NCI-H460 (cell line): ENCODE measurements at regions not wholly inside any gene's neighbourhood (a gene's known extent, or its start where the extent isn't known, plus 50 kb on each side); places are given as distances from the start of the nearest gene placed in this dataset.
"Not testable (repeated sequence)": the region's sequence is repeated elsewhere in the genome, so short reads cannot be mapped to it uniquely, and the experiment has no call there.

Experiments
- DNase-seq: peaks from one replicate; pipeline ENCODE4 v3.0.0-alpha.2; 2016; ENCODE audit warnings: low read depth; ENCODE audit errors: extremely low read depth

DNA sequence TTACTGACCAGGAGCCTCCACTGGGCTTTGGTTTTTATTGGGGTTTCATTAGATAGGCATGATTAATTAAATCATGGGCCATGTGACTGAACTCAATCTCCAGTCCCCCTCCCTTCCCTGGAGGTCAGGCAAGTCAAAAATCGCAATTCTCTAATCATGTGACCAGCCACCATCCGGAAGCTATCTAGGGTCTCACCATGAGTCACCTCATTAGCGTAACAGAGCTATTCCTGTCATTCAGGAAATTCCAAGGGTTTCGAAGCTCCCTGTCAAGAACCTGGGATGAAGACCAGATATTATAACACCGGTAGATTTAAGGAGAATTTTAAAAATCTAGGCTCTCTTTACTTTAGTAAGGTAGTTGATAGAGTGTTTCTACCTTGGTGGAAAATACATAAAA, 180.3 kb upstream of the TCF4 start:
- DNase-seq = no peak

DNA sequence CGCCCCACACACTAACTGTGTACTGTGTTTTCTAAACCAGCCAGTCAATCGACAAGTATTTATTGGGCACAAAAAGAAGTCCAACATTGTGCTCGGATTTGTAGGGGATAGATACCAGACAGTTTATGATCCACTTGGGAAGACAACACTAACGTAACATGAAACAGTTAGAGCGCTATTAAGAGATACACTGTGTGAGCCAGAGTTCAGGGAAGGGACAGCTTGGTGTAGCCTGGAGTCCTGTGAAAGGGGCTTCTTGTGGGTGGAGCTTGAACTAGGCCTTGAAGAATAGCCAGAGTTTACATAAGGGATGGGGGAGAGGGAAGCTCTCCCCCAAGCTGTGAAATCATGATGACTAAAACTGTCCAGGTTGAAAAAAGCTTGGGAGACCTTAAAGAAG, 176.4 kb upstream of the TCF4 start:
- DNase-seq = no peak

- DNase-seq = no peak
These were observed 175.8 kb upstream of the TCF4 start for GRCh38 chr18:55763805-55764204.

DNA sequence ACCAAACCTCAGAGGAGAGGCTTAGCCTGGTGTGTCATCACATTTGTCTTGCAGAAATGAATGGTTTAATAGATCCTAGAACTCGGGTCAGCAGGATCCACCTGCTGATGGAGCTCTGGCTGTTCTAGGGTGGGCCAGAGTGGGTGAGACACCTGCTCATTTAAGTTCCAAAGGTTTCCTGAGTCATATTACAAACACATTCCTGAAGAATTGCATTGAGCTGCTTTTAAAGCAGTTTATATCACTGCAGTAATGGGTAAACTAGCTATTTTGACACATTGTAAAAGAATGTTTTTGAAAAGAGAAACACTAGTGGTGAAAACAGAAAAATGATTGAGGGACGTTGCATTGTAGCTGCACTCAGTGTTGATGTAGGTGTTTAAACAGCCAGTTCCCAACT, 175.3 kb upstream of the TCF4 start:
- no peak for DNase-seq

GRCh38 chr18:55762424-55762823, 174.4 kb upstream of the TCF4 start:
- DNase-seq = no peak

GRCh38 chr18:55753643-55754263, 165.8 kb upstream of the TCF4 start:
- DNase-seq = no peak

- no peak for DNase-seq
These were observed 163.5 kb upstream of the TCF4 start for GRCh38 chr18:55751476-55751875.

DNA sequence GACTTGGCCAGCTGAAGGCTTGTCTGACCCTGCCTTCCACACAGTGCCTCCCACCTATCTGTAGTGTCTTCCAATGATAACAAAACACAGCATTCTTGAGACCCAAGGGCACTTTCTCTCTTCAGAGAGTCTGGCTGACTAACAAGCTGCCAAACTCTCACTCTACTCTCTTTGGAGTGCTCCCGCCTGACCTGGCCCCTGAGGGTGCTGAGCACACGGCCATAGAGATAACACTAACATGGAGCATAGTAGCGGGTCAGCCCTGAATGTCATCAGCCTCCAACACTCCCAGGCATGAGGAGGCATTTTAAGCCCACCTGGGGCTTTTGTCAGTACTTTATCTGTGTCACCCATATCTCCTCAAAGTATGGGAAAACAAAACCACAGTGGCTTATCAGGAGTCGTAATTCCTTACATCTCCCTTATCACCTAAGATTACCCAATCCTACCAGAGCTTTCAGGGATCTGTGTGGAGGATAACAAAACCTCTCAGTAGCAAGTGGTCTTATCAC, 160.3 kb upstream of the TCF4 start:
- no peak for DNase-seq

DNA sequence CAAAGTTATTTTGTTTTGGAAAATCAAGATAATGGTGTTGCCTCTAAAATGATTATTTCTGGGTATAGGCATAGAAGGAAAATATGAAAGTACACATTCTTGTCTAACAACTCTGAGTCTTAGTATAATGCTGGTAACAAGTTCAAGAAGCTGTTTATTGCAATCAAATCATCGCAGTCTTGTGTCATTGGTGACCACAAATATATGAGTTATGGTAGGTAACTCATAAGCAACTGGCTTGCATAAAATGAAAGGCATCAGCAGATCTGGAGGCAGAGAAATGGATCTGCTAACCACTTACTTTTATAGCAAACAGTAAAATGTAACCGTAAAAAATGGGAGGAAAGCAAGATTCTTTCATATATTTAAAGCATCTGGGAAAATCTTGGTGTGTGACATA, 156.2 kb upstream of the TCF4 start:
- no peak for DNase-seq

DNA sequence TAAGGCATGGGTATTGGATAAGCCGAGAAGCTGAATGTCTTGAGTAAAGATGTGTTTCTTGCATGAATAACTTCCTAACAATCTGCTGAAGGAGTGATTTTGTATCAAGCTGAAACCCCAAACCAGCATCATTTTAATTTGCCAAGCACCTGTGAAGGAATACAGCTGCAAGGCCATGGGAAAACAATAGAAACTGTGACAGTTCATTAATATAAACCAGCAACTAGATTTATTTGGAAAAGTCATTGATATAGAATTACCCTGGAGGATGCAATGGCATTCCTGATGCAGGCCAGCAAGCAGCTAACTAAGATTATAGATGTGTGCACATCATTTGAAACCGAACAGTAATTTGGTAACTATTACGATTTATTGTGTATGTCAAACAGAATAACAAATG, 155.7 kb upstream of the TCF4 start:
- no peak for DNase-seq

- no peak for DNase-seq
These were observed 155.1 kb upstream of the TCF4 start for GRCh38 chr18:55743133-55743532.

GRCh38 chr18:55739488-55739887, 151.5 kb upstream of the TCF4 start:
- no peak for DNase-seq

- no peak for DNase-seq
These were observed 150.6 kb upstream of the TCF4 start for GRCh38 chr18:55738483-55739114.

DNA sequence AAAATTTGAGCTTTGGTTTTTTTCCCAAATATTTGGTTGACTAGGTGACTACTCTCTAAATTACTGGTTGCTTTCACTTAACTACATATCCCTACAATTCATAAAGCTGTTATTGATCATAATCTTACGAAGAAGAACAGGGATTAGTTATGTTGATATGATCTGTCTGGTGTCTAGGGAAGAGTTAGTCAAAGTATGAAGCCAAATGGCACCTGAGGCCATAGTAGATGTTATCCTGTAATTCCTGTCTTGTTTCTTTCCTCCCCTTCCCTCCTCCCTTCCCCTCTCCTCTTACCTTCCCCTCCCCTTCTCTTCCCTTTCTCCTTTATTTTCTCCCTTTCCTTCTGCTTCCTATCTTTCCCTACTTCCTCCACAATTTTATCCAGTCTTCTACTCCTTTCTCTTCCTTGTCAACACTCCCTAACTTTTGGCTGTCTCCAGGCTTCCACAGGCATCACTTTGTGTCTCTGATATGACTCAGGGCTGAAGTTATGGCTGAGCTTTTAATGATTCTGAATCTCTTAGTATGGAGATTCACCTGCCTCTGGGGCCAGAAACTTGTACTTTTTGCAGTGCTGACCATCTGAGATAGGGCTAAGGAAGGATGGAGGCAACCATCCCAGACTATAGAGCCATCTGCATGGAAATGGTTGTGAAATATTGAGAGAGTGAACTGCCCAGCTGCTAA, 149.9 kb upstream of the TCF4 start:
- no peak for DNase-seq

- no peak for DNase-seq
These were observed 149.3 kb upstream of the TCF4 start for GRCh38 chr18:55737266-55737665.

GRCh38 chr18:55735969-55736368, 148.0 kb upstream of the TCF4 start:
- DNase-seq = no peak

GRCh38 chr18:55735199-55735855, 147.3 kb upstream of the TCF4 start:
- DNase-seq = no peak

DNA sequence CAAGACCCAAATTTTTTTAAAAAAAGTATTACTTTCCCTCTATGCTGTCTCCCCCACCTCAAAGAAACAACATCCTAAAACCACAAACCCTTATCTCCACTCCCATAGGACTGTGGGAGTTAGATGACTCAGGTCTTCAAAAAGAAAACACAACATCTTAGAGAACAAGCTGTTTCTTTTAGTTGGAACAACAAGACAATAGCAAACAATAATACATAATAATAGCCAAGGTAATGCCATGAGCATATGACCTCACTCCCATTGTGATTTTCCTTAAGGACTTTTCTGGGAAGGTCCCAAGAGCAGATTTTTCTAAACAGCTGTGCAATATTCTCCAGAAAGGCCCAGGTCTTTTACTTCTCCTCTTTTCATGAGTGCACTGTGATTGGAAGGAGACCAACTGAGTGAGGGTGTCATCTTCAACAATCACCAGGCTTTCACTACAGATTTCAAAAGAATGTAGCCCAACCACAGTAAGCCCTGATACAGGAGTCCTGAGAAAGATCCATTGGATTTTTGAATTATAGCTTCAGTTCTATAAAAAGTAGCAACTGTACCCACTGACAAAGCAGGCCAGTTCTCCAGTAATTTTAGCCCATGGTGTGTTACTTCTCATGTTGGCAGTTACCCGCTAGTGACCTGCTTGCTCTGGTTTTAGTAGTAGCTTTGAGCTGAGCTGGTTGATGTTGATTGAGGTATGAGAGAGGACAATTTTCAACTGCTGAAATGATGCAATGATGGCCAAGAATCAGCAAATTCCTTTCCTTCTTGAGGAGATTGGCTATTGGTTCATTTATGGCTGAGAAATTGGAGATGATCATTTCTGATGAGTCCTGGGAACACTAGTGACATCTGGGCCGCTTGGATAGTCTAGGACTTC, 144.5 kb upstream of the TCF4 start:
- no peak for DNase-seq

GRCh38 chr18:55731594-55732042, 143.6 kb upstream of the TCF4 start:
- DNase-seq = no peak

DNA sequence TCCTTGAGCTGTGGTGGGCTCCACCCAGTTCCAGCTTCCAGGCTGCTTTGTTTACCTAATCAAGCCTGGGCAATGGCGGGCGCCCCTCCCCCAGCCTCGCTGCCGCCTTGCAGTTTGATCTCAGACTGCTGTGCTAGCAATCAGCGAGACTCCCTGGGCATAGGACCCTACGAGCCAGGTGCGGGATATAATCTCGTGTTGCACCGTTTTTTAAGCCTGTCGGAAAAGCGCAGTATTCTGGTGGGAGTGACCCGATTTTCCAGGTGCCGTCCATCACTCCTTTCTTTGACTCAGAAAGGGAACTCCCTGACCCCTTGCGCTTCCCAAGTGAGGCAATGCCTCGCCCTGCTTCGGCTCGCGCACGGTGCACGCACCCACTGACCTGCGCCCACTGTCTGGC, 133.0 kb upstream of the TCF4 start:
- not testable (repeated sequence) for DNase-seq
